ENCODE measurements at regions not wholly inside any gene's neighbourhood (a gene's known extent, or its start where the extent isn't known, plus 50 kb on each side); places are given as distances from the start of the nearest gene placed in this dataset.
"Not testable (repeated sequence)": the region's sequence is repeated elsewhere in the genome, so short reads cannot be mapped to it uniquely, and the experiment has no call there.

- H3K4me1 ChIP-seq (ENCODE audit: control insufficient read depth, insufficient read depth, low read length); SMC1A ChIA-PET (ENCODE audit: uncharacterized antibody, unreplicated experiment); H2AFZ ChIP-seq (ENCODE audit: control insufficient read depth, low read depth, low read length); ATAC-seq; RAD21 ChIA-PET (ENCODE audit: unreplicated experiment); FAIRE-seq; BruUV-seq (replicated peaks); intact Hi-C loops (cut with micrococcal nuclease; ENCODE audit: unreplicated experiment); CTCF ChIA-PET; POLR2A ChIA-PET; H3K36me3 ChIP-seq (ENCODE audit: control insufficient read depth in 2 of 2, insufficient read depth in 2 of 2, low read length in 1 of 2); H3K4me3 ChIP-seq; in situ Hi-C loops (cut with MboI); DNase-seq (ENCODE audit: low read depth, low spot score); H3K4me2 ChIP-seq (ENCODE audit: control insufficient read depth, insufficient read depth); H4K20me1 ChIP-seq (ENCODE audit: control insufficient read depth, insufficient read depth); H3K9ac ChIP-seq (ENCODE audit: control insufficient read depth, insufficient read depth, low read length); H3K27ac ChIP-seq (ENCODE audit: control insufficient read depth, insufficient read depth); H3K9me3 ChIP-seq (replicated peaks; ENCODE audit: control insufficient read depth, insufficient read depth, low read length); H3K27me3 ChIP-seq (replicated peaks in 1 of 2; ENCODE audit: control insufficient read depth in 2 of 2, insufficient read depth in 2 of 2, low read length in 1 of 2); H3K79me2 ChIP-seq (ENCODE audit: control insufficient read depth, insufficient read depth, low read length): not testable (repeated sequence)
- 60% methylated on average over 14 of the region's 15 CpGs for WGBS (ENCODE audit: insufficient coverage, insufficient replicate concordance, low lambda C conversion rate, missing lambda C conversion rate)
These were observed 234.2 kb upstream of the ANXA10 start for GRCh38 chr4:167858127-167858526.

GRCh38 chr4:167867191-167867590 is 225.1 kb upstream of the ANXA10 start:
- SMC1A ChIA-PET (ENCODE audit: uncharacterized antibody, unreplicated experiment): no interaction called here
- ATAC-seq (no peak), DNase-seq (ENCODE audit: low read depth, low spot score) (no peak), FAIRE-seq (no peak)
- H3K79me2 ChIP-seq (ENCODE audit: control insufficient read depth, insufficient read depth, low read length): no peaks in the 10 kb centered on the region
- no peaks in the 10 kb centered on the region for H4K20me1 ChIP-seq (ENCODE audit: control insufficient read depth, insufficient read depth)
- H3K4me1 ChIP-seq (ENCODE audit: control insufficient read depth, insufficient read depth, low read length): no peaks in the 10 kb centered on the region
- WGBS (ENCODE audit: insufficient coverage, insufficient replicate concordance, low lambda C conversion rate, missing lambda C conversion rate): 8% methylated on average over 3 of the region's 3 CpGs
- H3K27ac ChIP-seq (ENCODE audit: control insufficient read depth, insufficient read depth): no peak overlapping the region
- no TSS peak for BruUV-seq (replicated peaks)
- intact Hi-C loops (cut with micrococcal nuclease; ENCODE audit: unreplicated experiment): no loop called here
- no peaks in the 10 kb centered on the region for H3K9me3 ChIP-seq (replicated peaks; ENCODE audit: control insufficient read depth, insufficient read depth, low read length)
- no peak overlapping the region for H3K4me2 ChIP-seq (ENCODE audit: control insufficient read depth, insufficient read depth)
- H3K4me3 ChIP-seq: no peak overlapping the region
- POLR2A ChIA-PET: no interaction called here
- H3K9ac ChIP-seq (ENCODE audit: control insufficient read depth, insufficient read depth, low read length): no peak overlapping the region
- TF ChIP-seq POLR2AphosphoS5 (IDR thresholded peaks at IDR 0.05; ENCODE audit: low read length) (no peak), KDM1A (IDR thresholded peaks at IDR 0.05; ENCODE audit: borderline replicate concordance) (no peak), MEF2B (IDR thresholded peaks at IDR 0.05; ENCODE audit: partially characterized antibody, poor library complexity, severe bottlenecking) (no peak), DPF2 (IDR thresholded peaks at IDR 0.05) (no peak), SMAD5 (IDR thresholded peaks at IDR 0.05; ENCODE audit: low read depth) (no peak), NFYA (IDR thresholded peaks at IDR 0.05; ENCODE audit: borderline replicate concordance, low read depth, low read length) (no peak), CBX3 (IDR thresholded peaks at IDR 0.05; ENCODE audit: borderline replicate concordance, low read depth) (no peak), RB1 (IDR thresholded peaks at IDR 0.05; ENCODE audit: borderline replicate concordance) (no peak), BCLAF1 (IDR thresholded peaks at IDR 0.05) (no peak), ZNF24 (IDR thresholded peaks at IDR 0.05) (no peak), YBX1 (IDR thresholded peaks at IDR 0.05) (no peak), WRNIP1 (IDR thresholded peaks at IDR 0.05; ENCODE audit: borderline replicate concordance, low read depth, low read length) (no peak), USF1 (IDR thresholded peaks at IDR 0.05; ENCODE audit: borderline replicate concordance, extremely low read length, insufficient read depth, low read depth, low read length) (no peak), ZBED1 (IDR thresholded peaks at IDR 0.05; ENCODE audit: borderline replicate concordance) (no peak), POLR2AphosphoS2 (IDR thresholded peaks at IDR 0.05; ENCODE audit: low read depth, low read length) (no peak), GATAD2B (conservative IDR thresholded peaks at IDR 0.05; ENCODE audit: low read depth) (no peak)
- CTCF ChIA-PET: no interaction called here
- RAD21 ChIA-PET (ENCODE audit: unreplicated experiment): no interaction called here
- no peaks in the 10 kb centered on the region for H3K27me3 ChIP-seq (replicated peaks in 1 of 2; ENCODE audit: control insufficient read depth in 2 of 2, insufficient read depth in 2 of 2, low read length in 1 of 2)
- H2AFZ ChIP-seq (ENCODE audit: control insufficient read depth, low read depth, low read length): no peak overlapping the region
- no peaks in the 10 kb centered on the region for H3K36me3 ChIP-seq (ENCODE audit: control insufficient read depth in 2 of 2, insufficient read depth in 2 of 2, low read length in 1 of 2)
- in situ Hi-C loops (cut with MboI): no loop called here

Measured in GM12878 (cell line).